Tibial artery (tissue), 4 donors: ENCODE measurements at regions not wholly inside any gene's neighbourhood (a gene's known extent, or its start where the extent isn't known, plus 50 kb on each side); places are given as distances from the start of the nearest gene placed in this dataset.

Source experiments
- DNase-seq, 2 donors: peaks; one replicate each; pipeline ENCODE4 v3.0.0-alpha.2; 2019
- H3K27ac ChIP-seq, 2 donors: fragments of 200-600 bp; sonication (generic) in 1 of 2; 1 replicate in 1 of 2; 2 replicates in 1 of 2; pipeline ENCODE4 v1.5.1; 2018 to 2019; ENCODE audit warnings: mild to moderate bottlenecking in 1 of 2
- H3K27me3 ChIP-seq, 2 donors: fragments of 200-600 bp; sonication (generic) in 1 of 2; one replicate each; pipeline versions ENCODE4 v1.5.1 to v1.6.0; 2016 to 2019
- H3K36me3 ChIP-seq, 3 donors: fragments of 200-600 bp; sonication (generic) in 2 of 3; one replicate each; pipeline ENCODE4 v1.5.1; 2016 to 2019; ENCODE audit warnings: mild to moderate bottlenecking in 2 of 3
- H3K4me1 ChIP-seq, 4 donors: fragments of 200-600 bp; sonication (generic) in 2 of 4; 1 replicate in 3 of 4; 2 replicates in 1 of 4; pipeline ENCODE4 v1.5.1; 2016 to 2019
- H3K4me3 ChIP-seq, 2 donors: fragments of 200-600 bp; sonication (generic) in 1 of 2; 1 replicate in 1 of 2; 2 replicates in 1 of 2; pipeline ENCODE4 v1.5.1; 2018 to 2019; ENCODE audit warnings: mild to moderate bottlenecking in 2 of 2
- H3K9me3 ChIP-seq, 3 donors: fragments of 200-600 bp; sonication (generic) in 1 of 3; one replicate each; pipeline ENCODE4 v1.5.1; 2016 to 2019
- intact Hi-C: fragments of 100-400 bp; cut with DNase I; formaldehyde crosslinking; loops from one replicate; pipeline ENCODE4 v1.15.0; 2023; ENCODE audit warnings: low total_unique reads
- TF ChIP-seq, protein P1 (sequence below), 2 experiments: fragments of 200-600 bp in 1 of 2; fragments of 450-650 bp in 1 of 2; IDR thresholded peaks; one replicate each; pipeline ENCODE4 v1.5.1; 2017 to 2019; ENCODE audit warnings: antibody characterized with exemption in 2 of 2, mild to moderate bottlenecking in 1 of 2, moderate library complexity in 1 of 2

- Histone ChIP-seq H3K36me3 (no peaks in the 10 kb centered on the region), H3K4me1 (peaks cover 4 to 32% (median 24%) of the 10 kb centered on the region in 4 donors), H3K27ac (no peak overlapping the region), H3K4me3 (no peak overlapping the region), H3K9me3 (no peaks in the 10 kb centered on the region), H3K27me3 (no peaks in the 10 kb centered on the region)
- intact Hi-C loops: loop anchor here (5.0 to 10.0 kb wide), 2 partner anchors 111 to 338 kb away; partner anchors contain the start of gene AFTPH
- TF ChIP-seq, protein P1, sequence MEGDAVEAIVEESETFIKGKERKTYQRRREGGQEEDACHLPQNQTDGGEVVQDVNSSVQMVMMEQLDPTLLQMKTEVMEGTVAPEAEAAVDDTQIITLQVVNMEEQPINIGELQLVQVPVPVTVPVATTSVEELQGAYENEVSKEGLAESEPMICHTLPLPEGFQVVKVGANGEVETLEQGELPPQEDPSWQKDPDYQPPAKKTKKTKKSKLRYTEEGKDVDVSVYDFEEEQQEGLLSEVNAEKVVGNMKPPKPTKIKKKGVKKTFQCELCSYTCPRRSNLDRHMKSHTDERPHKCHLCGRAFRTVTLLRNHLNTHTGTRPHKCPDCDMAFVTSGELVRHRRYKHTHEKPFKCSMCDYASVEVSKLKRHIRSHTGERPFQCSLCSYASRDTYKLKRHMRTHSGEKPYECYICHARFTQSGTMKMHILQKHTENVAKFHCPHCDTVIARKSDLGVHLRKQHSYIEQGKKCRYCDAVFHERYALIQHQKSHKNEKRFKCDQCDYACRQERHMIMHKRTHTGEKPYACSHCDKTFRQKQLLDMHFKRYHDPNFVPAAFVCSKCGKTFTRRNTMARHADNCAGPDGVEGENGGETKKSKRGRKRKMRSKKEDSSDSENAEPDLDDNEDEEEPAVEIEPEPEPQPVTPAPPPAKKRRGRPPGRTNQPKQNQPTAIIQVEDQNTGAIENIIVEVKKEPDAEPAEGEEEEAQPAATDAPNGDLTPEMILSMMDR (IDR thresholded peaks at IDR 0.05): no peak
- DNase-seq: peak; percentile 11 to 23
Observed at GRCh38 chr2:64863097-64863820, 125.9 kb upstream of the SLC1A4 start.

- intact Hi-C loops: loop anchor here (5.0 to 10.0 kb wide), 4 partner anchors 223 to 533 kb away; partner anchors contain the start of gene AFTPH
- peak; percentile 65 to 80 for DNase-seq
Observed at GRCh38 chr2:64865073-64865830, 123.9 kb upstream of the SLC1A4 start.

GRCh38 chr2:64865831-64866345, 123.3 kb upstream of the SLC1A4 start:
- peaks cover 0 to 12% (median 6%) of the 10 kb centered on the region in 4 donors for H3K4me1 ChIP-seq
- intact Hi-C loops: loop anchor here (5.0 to 10.0 kb wide), 4 partner anchors 224 to 534 kb away; partner anchors contain the start of gene AFTPH
- H3K27me3 ChIP-seq: no peaks in the 10 kb centered on the region
- TF ChIP-seq, protein P1 (IDR thresholded peaks at IDR 0.05): peak in 1 of 2 experiments; percentile 18
- H3K36me3 ChIP-seq: no peaks in the 10 kb centered on the region
- H3K27ac ChIP-seq: no peak overlapping the region
- peak overlapping the region; percentile 62 to 64 for H3K4me3 ChIP-seq
- no peaks in the 10 kb centered on the region for H3K9me3 ChIP-seq
- peak in 1 of 2 donors; percentile 12 for DNase-seq

More at GRCh38 chr2:64865073-64865830, 123.9 kb upstream of the SLC1A4 start:
- H3K9me3 ChIP-seq: no peaks in the 10 kb centered on the region
- TF ChIP-seq, protein P1 (IDR thresholded peaks at IDR 0.05): peak; percentile 60 to 97
- no peaks in the 10 kb centered on the region for H3K27me3 ChIP-seq
- H3K36me3 ChIP-seq: no peaks in the 10 kb centered on the region
- H3K27ac ChIP-seq: peak overlapping the region; percentile 65 to 85
- H3K4me3 ChIP-seq: peak overlapping the region; percentile 62 to 64
- peaks cover 0 to 14% (median 6%) of the 10 kb centered on the region in 4 donors for H3K4me1 ChIP-seq

- intact Hi-C loops: loop anchor here (5.0 to 10.0 kb wide), 4 partner anchors 224 to 534 kb away; partner anchors contain the start of gene AFTPH
- Histone ChIP-seq H3K9me3 (no peaks in the 10 kb centered on the region), H3K27ac (no peak overlapping the region), H3K4me3 (no peak overlapping the region), H3K36me3 (no peaks in the 10 kb centered on the region), H3K4me1 (peaks cover 0 to 12% (median 6%) of the 10 kb centered on the region in 4 donors), H3K27me3 (no peaks in the 10 kb centered on the region)
- peak in 1 of 2 donors; percentile 16 for DNase-seq
- TF ChIP-seq, protein P1 (IDR thresholded peaks at IDR 0.05): no peak
Observed at GRCh38 chr2:64866797-64867196, 122.4 kb upstream of the SLC1A4 start.

DNA sequence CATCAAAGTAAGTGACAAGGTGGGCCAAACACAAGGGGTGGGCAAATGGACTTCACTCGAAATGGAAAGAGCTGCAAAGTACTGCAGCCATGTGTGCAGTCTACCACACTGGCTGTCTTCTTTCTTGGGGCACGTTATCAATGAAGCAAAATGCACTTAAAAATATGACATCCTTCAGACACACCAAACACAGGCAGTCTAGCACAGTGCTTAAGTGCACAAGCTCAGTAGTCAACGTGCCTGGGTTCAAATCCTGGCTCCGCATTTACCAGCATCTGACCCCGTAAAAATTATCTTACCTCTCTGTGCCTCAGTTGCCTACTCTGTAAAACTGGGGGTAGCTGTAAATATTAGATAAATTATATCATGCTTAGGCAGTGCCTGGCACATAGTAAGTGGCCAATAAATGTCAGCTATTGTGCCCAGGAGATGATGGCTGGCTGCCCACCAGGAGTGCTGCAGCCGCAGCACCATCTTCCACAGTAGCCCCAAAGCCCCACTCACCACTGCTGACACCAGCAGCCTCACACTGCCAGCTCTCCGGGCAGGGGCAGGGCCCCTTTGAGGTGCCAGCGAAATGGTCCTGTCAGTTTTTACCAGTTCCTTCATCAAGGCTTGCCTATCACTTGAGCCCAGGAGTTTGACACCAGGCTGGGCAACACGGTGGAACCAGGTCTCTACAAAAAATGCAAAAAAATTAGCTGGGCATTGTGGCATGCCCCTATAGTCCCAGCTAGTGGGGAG, 121.8 kb upstream of the SLC1A4 start:
- DNase-seq: peak in 1 of 2 donors; percentile 55
- TF ChIP-seq, protein P1 (IDR thresholded peaks at IDR 0.05): no peak
- Histone ChIP-seq H3K27ac (no peak overlapping the region), H3K36me3 (no peaks in the 10 kb centered on the region), H3K4me1 (peaks cover 0 to 12% (median 6%) of the 10 kb centered on the region in 4 donors), H3K4me3 (no peak overlapping the region), H3K27me3 (no peaks in the 10 kb centered on the region), H3K9me3 (no peaks in the 10 kb centered on the region)
- intact Hi-C loops: loop anchor here (5.0 to 10.0 kb wide), 4 partner anchors 225 to 535 kb away; partner anchors contain the start of gene AFTPH
